K562 (cell line): ENCODE measurements at regions not wholly inside any gene's neighbourhood (a gene's known extent, or its start where the extent isn't known, plus 50 kb on each side); places are given as distances from the start of the nearest gene placed in this dataset.

Experiments
- CTCF ChIP-seq, 3 experiments: IDR thresholded peaks in 2 of 3; conservative IDR thresholded peaks in 1 of 3; 2 replicates each; pipeline ENCODE4 v1.5.1; 2011 to 2012; ENCODE audit warnings: low read length in 3 of 3, mild to moderate bottlenecking in 3 of 3, control low read depth in 2 of 3, improper control_type of control experiment in 1 of 3, inconsistent platforms in 1 of 3, low read depth in 1 of 3, mixed read lengths in 1 of 3, moderate library complexity in 1 of 3; ENCODE audit not compliant: insufficient read depth in 2 of 3
- GATAD2B ChIP-seq: fragments of 450-650 bp; IDR thresholded peaks from 2 replicates; pipeline ENCODE4 v1.6.1; 2017; ENCODE audit warnings: mild to moderate bottlenecking, borderline replicate concordance
- MNT ChIP-seq, 2 experiments: fragments of 450-650 bp; conservative IDR thresholded peaks; 2 replicates each; pipeline ENCODE4 v1.6.1; 2017; ENCODE audit warnings: mild to moderate bottlenecking in 2 of 2, moderate library complexity in 2 of 2
- ZNF311 ChIP-seq: fragments of 250-450 bp; sonication (Bioruptor Pico); IDR thresholded peaks from 2 replicates; pipeline ENCODE4 v1.4.0; 2020; ENCODE audit warnings: mild to moderate bottlenecking, moderate library complexity
- ZNF639 ChIP-seq, 2 experiments: fragments of 200-800 bp in 1 of 2; sonication (Bioruptor generic) in 1 of 2; sonication (generic) in 1 of 2; formaldehyde crosslinking in 1 of 2; IDR thresholded peaks in 1 of 2; conservative IDR thresholded peaks in 1 of 2; 2 replicates each; pipeline versions ENCODE4 v1.5.0 to v1.6.1; 2016 to 2020; ENCODE audit warnings: missing compliant biosample characterization in 1 of 2, missing genetic modification characterization in 1 of 2, missing genetic modification reagents in 1 of 2

GRCh38 chrX:134727363-134727762, 69.1 kb upstream of the PLAC1 start:
- TF ChIP-seq MNT (conservative IDR thresholded peaks at IDR 0.05) (no peak), ZNF639 (CRISPR knock-in tag; conservative IDR thresholded peaks at IDR 0.05 in 1 of 2, IDR thresholded peaks at IDR 0.05 in 1 of 2) (no peak), CTCF (IDR thresholded peaks at IDR 0.05 in 2 of 3, conservative IDR thresholded peaks at IDR 0.05 in 1 of 3; ENCODE audit: insufficient read depth in 2 of 3, low read depth in 1 of 3, low read length in 3 of 3) (peak; percentile 24 to 34 (median 33); a peak in 3 of 6 replicates), ZNF311 (CRISPR knock-in tag) (no peak), GATAD2B (no peak)
